Posterior vena cava (tissue), 2 donors: ENCODE measurements at regions not wholly inside any gene's neighbourhood (a gene's known extent, or its start where the extent isn't known, plus 50 kb on each side); places are given as distances from the start of the nearest gene placed in this dataset.
"Not testable (repeated sequence)": the region's sequence is repeated elsewhere in the genome, so short reads cannot be mapped to it uniquely, and the experiment has no call there.

Experiments
- DNase-seq: peaks from one replicate; pipeline ENCODE4 v3.0.0-alpha.2; 2020; ENCODE audit warnings: low spot score
- intact Hi-C, 2 donors: fragments of 100-400 bp; cut with DNase I; formaldehyde crosslinking; loops; one replicate each; pipeline versions ENCODE4 v1.14.1 to v1.14.2; 2022 to 2023
- donor health status: DM: yes; HTN: yes; CAD: no.
- donor health status: DM: yes; HTN: yes; CAD: no.

GRCh38 chr6:164066766-164067165 is 652.2 kb downstream of the QKI start:
- DNase-seq = no peak
- intact Hi-C loops = no loop called here

- DNase-seq = no peak
- intact Hi-C loops = no loop called here
Measured at GRCh38 chr6:164066335-164066734, 651.8 kb downstream of the QKI start.

GRCh38 chr6:164063346-164063745 is 648.8 kb downstream of the QKI start:
- intact Hi-C loops = no loop called here
- no peak for DNase-seq

GRCh38 chr6:164062872-164063271 is 648.4 kb downstream of the QKI start:
- DNase-seq = no peak
- intact Hi-C loops = no loop called here

- DNase-seq = no peak
- intact Hi-C loops = no loop called here
Measured at GRCh38 chr6:164057876-164058275, 643.4 kb downstream of the QKI start.

GRCh38 chr6:164051427-164051826 is 636.9 kb downstream of the QKI start:
- intact Hi-C loops = no loop called here
- no peak for DNase-seq

GRCh38 chr6:164049517-164049988 is 635.0 kb downstream of the QKI start:
- intact Hi-C loops = no loop called here
- no peak for DNase-seq

- DNase-seq = no peak
- intact Hi-C loops = no loop called here
Measured at GRCh38 chr6:164048840-164049516, 634.5 kb downstream of the QKI start.

GRCh38 chr6:164045082-164045481 is 630.6 kb downstream of the QKI start:
- intact Hi-C loops = no loop called here

GRCh38 chr6:164043656-164044055 is 629.1 kb downstream of the QKI start:
- intact Hi-C loops, DNase-seq: not testable (repeated sequence)

More at GRCh38 chr6:164045082-164045481, 630.6 kb downstream of the QKI start:
- DNase-seq = no peak

- DNase-seq = peak; percentile 78
- intact Hi-C loops = no loop called here
Measured at GRCh38 chr6:164042212-164042611, 627.7 kb downstream of the QKI start.

GRCh38 chr6:164040994-164041393 is 626.5 kb downstream of the QKI start:
- intact Hi-C loops = no loop called here
- DNase-seq = no peak

GRCh38 chr6:164039954-164040375 is 625.4 kb downstream of the QKI start:
- peak; percentile 86 for DNase-seq

GRCh38 chr6:164037171-164037870 is 622.8 kb downstream of the QKI start:
- DNase-seq = no peak
- intact Hi-C loops = no loop called here

More at GRCh38 chr6:164039954-164040375, 625.4 kb downstream of the QKI start:
- intact Hi-C loops = no loop called here

- intact Hi-C loops = no loop called here
- no peak for DNase-seq
Measured at GRCh38 chr6:164035900-164036485, 621.5 kb downstream of the QKI start.

- DNase-seq = no peak
- intact Hi-C loops = no loop called here
Measured at GRCh38 chr6:164034602-164035140, 620.2 kb downstream of the QKI start.

GRCh38 chr6:164025180-164025579 is 610.7 kb downstream of the QKI start:
- intact Hi-C loops = no loop called here
- DNase-seq = no peak

- intact Hi-C loops = loop anchor here in 1 of 2 donors (2.0 kb wide), 1 partner anchor 903 kb away; no protein-coding TSS in a partner anchor
- DNase-seq = no peak
Measured at GRCh38 chr6:164023535-164023934, 609.0 kb downstream of the QKI start.

- DNase-seq = no peak
- intact Hi-C loops = loop anchor here in 1 of 2 donors (2.0 kb wide), 1 partner anchor 902 kb away; no protein-coding TSS in a partner anchor
Measured at GRCh38 chr6:164022632-164023031, 608.1 kb downstream of the QKI start.
